Spleen (tissue), 11 donors: ENCODE measurements at regions not wholly inside any gene's neighbourhood (a gene's known extent, or its start where the extent isn't known, plus 50 kb on each side); places are given as distances from the start of the nearest gene placed in this dataset.

Source experiments
- DNase-seq: peaks from one replicate; pipeline ENCODE4 v3.0.0-alpha.2; 2020
- H3K27ac ChIP-seq, 8 donors: fragments of 200-600 bp; sonication (generic) in 7 of 8; 1 replicate in 4 of 8; 2 replicates in 4 of 8; pipeline versions ENCODE4 v1.5.0 to v1.8.0; 2016 to 2021; ENCODE audit warnings: inconsistent platforms in 4 of 8, mild to moderate bottlenecking in 4 of 8, moderate library complexity in 1 of 8
- H3K27me3 ChIP-seq, 7 donors: fragments of 200-600 bp; sonication (generic) in 6 of 7; replicated peaks in 1 of 7; 1 replicate in 4 of 7; 2 replicates in 3 of 7; pipeline versions ENCODE4 v1.5.0 to v1.8.0; 2016 to 2021; ENCODE audit warnings: inconsistent platforms in 3 of 7, mild to moderate bottlenecking in 1 of 7
- H3K36me3 ChIP-seq, 6 donors: fragments of 200-600 bp; sonication (generic) in 5 of 6; 1 replicate in 4 of 6; 2 replicates in 2 of 6; pipeline versions ENCODE4 v1.5.0 to v1.8.0; 2016 to 2021; ENCODE audit warnings: inconsistent platforms in 2 of 6
- H3K4me1 ChIP-seq, 6 donors: fragments of 200-600 bp; sonication (generic) in 5 of 6; 1 replicate in 3 of 6; 2 replicates in 3 of 6; pipeline versions ENCODE4 v1.5.0 to v1.8.0; 2016 to 2021; ENCODE audit warnings: inconsistent platforms in 3 of 6
- H3K4me3 ChIP-seq, 8 donors: fragments of 200-600 bp; sonication (generic) in 7 of 8; 1 replicate in 4 of 8; 2 replicates in 4 of 8; pipeline versions ENCODE4 v1.5.0 to v1.8.0; 2016 to 2021; ENCODE audit warnings: inconsistent platforms in 4 of 8, mild to moderate bottlenecking in 4 of 8, moderate library complexity in 2 of 8
- H3K9me3 ChIP-seq, 8 donors: fragments of 200-600 bp; sonication (generic) in 7 of 8; 1 replicate in 4 of 8; 2 replicates in 4 of 8; pipeline versions ENCODE4 v1.5.0 to v1.8.0; 2016 to 2021; ENCODE audit warnings: inconsistent platforms in 4 of 8
- CTCF ChIP-seq, 11 experiments: fragments of 200-600 bp in 7 of 11; fragments of 450-650 bp in 4 of 11; sonication (generic) in 4 of 11; IDR thresholded peaks in 8 of 11; conservative IDR thresholded peaks in 3 of 11; 1 replicate in 7 of 11; 2 replicates in 4 of 11; pipeline versions ENCODE4 v1.4.0 to v1.8.0; 2016 to 2021; ENCODE audit warnings: antibody characterized with exemption in 11 of 11, inconsistent platforms in 4 of 11, mild to moderate bottlenecking in 1 of 11
- POLR2A ChIP-seq, 3 donors: fragments of 450-650 bp; IDR thresholded peaks; one replicate each; pipeline ENCODE4 v1.5.1; 2017; ENCODE audit warnings: antibody characterized with exemption in 3 of 3, mild to moderate bottlenecking in 1 of 3
- POLR2AphosphoS5 ChIP-seq, 3 donors: sonication (generic); formaldehyde crosslinking; IDR thresholded peaks; one replicate each; pipeline ENCODE4 v1.5.1; 2017; ENCODE audit warnings: antibody characterized with exemption in 3 of 3
- WGBS, 5 donors: extraction: QIAGEN DNeasy Blood & Tissue Kit in 3 of 5; methylation state at CpG; one replicate each; pipeline versions ENCODE4 v1.1.5 to v1.1.7; 2013 to 2018; 5-methylcytosine and 5-hydroxymethylcytosine counted together
- intact Hi-C: fragments of 100-400 bp; cut with DNase I; formaldehyde crosslinking; loops from one replicate; pipeline ENCODE4 v1.15.0; 2023; ENCODE audit warnings: low total_unique reads
- donor health status: healthy with polysubstance abuse.
- donor health status: DM: no; HTN: no; CAD: no; lungs with moderate emphysema.
- donor health status: DM: no; HTN: no; CAD: no.
- donor health status: Bipolar disorder and iron deficiency.
- donor health status: healthy.
- donor health status: DM: no; HTN: no; CAD: no.
- donor health status: DM: yes; HTN: yes; CAD: no.

- peaks cover 0 to 71% (median 29%) of the 10 kb centered on the region in 8 donors for H3K9me3 ChIP-seq
- TF ChIP-seq POLR2AphosphoS5 (IDR thresholded peaks at IDR 0.05) = no peak
- TF ChIP-seq CTCF (IDR thresholded peaks at IDR 0.05 in 8 of 11, conservative IDR thresholded peaks at IDR 0.05 in 3 of 11) = no peak
- TF ChIP-seq POLR2A (IDR thresholded peaks at IDR 0.05) = no peak
- WGBS, 5 donors = 76 to 92% (median 81%) methylated on average over 4 of the region's 4 CpGs
- no peak overlapping the region for H3K4me3 ChIP-seq
- H3K27ac ChIP-seq = no peak overlapping the region
- H3K27me3 ChIP-seq = no peaks in the 10 kb centered on the region
- no peaks in the 10 kb centered on the region for H3K36me3 ChIP-seq
- intact Hi-C loops = no loop called here
- no peak for DNase-seq
- H3K4me1 ChIP-seq = no peaks in the 10 kb centered on the region
Observed at GRCh38 chr6:164520916-164521315, 788.5 kb downstream of the C6orf118 start.

GRCh38 chr6:164507206-164507940 is 802.0 kb downstream of the C6orf118 start:
- Histone ChIP-seq H3K27ac (no peak overlapping the region), H3K4me1 (no peaks in the 10 kb centered on the region), H3K4me3 (peak overlapping the region in 2 of 8 donors; percentile 8 to 38), H3K36me3 (no peaks in the 10 kb centered on the region), H3K27me3 (no peaks in the 10 kb centered on the region), H3K9me3 (peaks cover 0 to 39% (median 9%) of the 10 kb centered on the region in 8 donors)
- DNase-seq = no peak
- intact Hi-C loops = no loop called here
- TF ChIP-seq POLR2AphosphoS5 (IDR thresholded peaks at IDR 0.05) (no peak), POLR2A (IDR thresholded peaks at IDR 0.05) (no peak), CTCF (IDR thresholded peaks at IDR 0.05 in 8 of 11, conservative IDR thresholded peaks at IDR 0.05 in 3 of 11) (no peak)
- WGBS, 5 donors = 35 to 43% (median 42%) methylated on average over 8 of the region's 8 CpGs

- 72 to 94% (median 84%) methylated on average over 4 of the region's 4 CpGs for WGBS, 5 donors
Observed at GRCh38 chr6:164505425-164505824, 804.0 kb downstream of the C6orf118 start.

More at GRCh38 chr6:164505425-164505824, 804.0 kb downstream of the C6orf118 start:
- no peaks in the 10 kb centered on the region for H3K27me3 ChIP-seq
- H3K9me3 ChIP-seq = peaks cover 0 to 31% (median 5%) of the 10 kb centered on the region in 8 donors
- DNase-seq = no peak
- no peak overlapping the region for H3K4me3 ChIP-seq
- H3K36me3 ChIP-seq = no peaks in the 10 kb centered on the region
- intact Hi-C loops = no loop called here
- TF ChIP-seq CTCF (IDR thresholded peaks at IDR 0.05 in 8 of 11, conservative IDR thresholded peaks at IDR 0.05 in 3 of 11) = no peak
- no peak for TF ChIP-seq POLR2AphosphoS5 (IDR thresholded peaks at IDR 0.05)
- no peak for TF ChIP-seq POLR2A (IDR thresholded peaks at IDR 0.05)
- H3K4me1 ChIP-seq = no peaks in the 10 kb centered on the region
- H3K27ac ChIP-seq = no peak overlapping the region
